DMS153 (cell line): ENCODE measurements at regions not wholly inside any gene's neighbourhood (a gene's known extent, or its start where the extent isn't known, plus 50 kb on each side); places are given as distances from the start of the nearest gene placed in this dataset.

Experiments used
- DNase-seq: peaks from one replicate; lab custom pipeline; 2025; lab: John Stamatoyannopoulos, UW

GRCh38 chr14:86613126-86613525, 1083.2 kb downstream of the FLRT2 start:
- DNase-seq = no peak

- no peak for DNase-seq
Observed at GRCh38 chr14:86604561-86604960, 1074.6 kb downstream of the FLRT2 start.

GRCh38 chr14:86602263-86602662, 1072.3 kb downstream of the FLRT2 start:
- DNase-seq = no peak

- no peak for DNase-seq
Observed at GRCh38 chr14:86601813-86602212, 1071.9 kb downstream of the FLRT2 start.

- no peak for DNase-seq
Observed at GRCh38 chr14:86597279-86597678, 1067.3 kb downstream of the FLRT2 start.

- DNase-seq = no peak
Observed at GRCh38 chr14:86596024-86596423, 1066.1 kb downstream of the FLRT2 start.

- DNase-seq = no peak
Observed at GRCh38 chr14:86575141-86575540, 1045.2 kb downstream of the FLRT2 start.

GRCh38 chr14:86574778-86575129, 1044.8 kb downstream of the FLRT2 start:
- no peak for DNase-seq

- DNase-seq = no peak
Observed at GRCh38 chr14:86574051-86574777, 1044.3 kb downstream of the FLRT2 start.

GRCh38 chr14:86570371-86570770, 1040.4 kb downstream of the FLRT2 start:
- DNase-seq = no peak

GRCh38 chr14:86543521-86543920, 1013.6 kb downstream of the FLRT2 start:
- no peak for DNase-seq

GRCh38 chr14:86541972-86542371, 1012.0 kb downstream of the FLRT2 start:
- DNase-seq = no peak

- DNase-seq = no peak
Observed at GRCh38 chr14:86540636-86541247, 1010.8 kb downstream of the FLRT2 start.

GRCh38 chr14:86539361-86540070, 1009.6 kb downstream of the FLRT2 start:
- no peak for DNase-seq

- no peak for DNase-seq
Observed at GRCh38 chr14:86533834-86534233, 1003.9 kb downstream of the FLRT2 start.

- peak; percentile 75 for DNase-seq
Observed at GRCh38 chr14:86532219-86532618, 1002.3 kb downstream of the FLRT2 start.

GRCh38 chr14:86530457-86530856, 1000.5 kb downstream of the FLRT2 start:
- no peak for DNase-seq

GRCh38 chr14:86527312-86527711, 997.4 kb downstream of the FLRT2 start:
- DNase-seq = no peak

- DNase-seq = no peak
Observed at GRCh38 chr14:86525673-86526072, 995.7 kb downstream of the FLRT2 start.

- DNase-seq = no peak
Observed at GRCh38 chr14:86521843-86522242, 991.9 kb downstream of the FLRT2 start.

GRCh38 chr14:86521031-86521730, 991.2 kb downstream of the FLRT2 start:
- no peak for DNase-seq

- no peak for DNase-seq
Observed at GRCh38 chr14:86518298-86518697, 988.4 kb downstream of the FLRT2 start.

- no peak for DNase-seq
Observed at GRCh38 chr14:86515195-86515594, 985.3 kb downstream of the FLRT2 start.
